ENCODE measurements at regions not wholly inside any gene's neighbourhood (a gene's known extent, or its start where the extent isn't known, plus 50 kb on each side); places are given as distances from the start of the nearest gene placed in this dataset.

GRCh38 chr13:26979334-26979733, 192.3 kb downstream of the USP12 start:
- Mint-ChIP-seq H3K27ac (ENCODE audit: unreplicated experiment) (peak overlapping the region; percentile 80), H3K27me3 (ENCODE audit: insufficient read depth, unreplicated experiment) (no peaks in the 10 kb centered on the region), H3K9me3 (ENCODE audit: unreplicated experiment) (no peaks in the 10 kb centered on the region), H3K4me1 (ENCODE audit: low read depth, unreplicated experiment) (peaks cover 70% of the 10 kb centered on the region), H3K36me3 (ENCODE audit: insufficient read depth, unreplicated experiment) (peaks cover 12% of the 10 kb centered on the region), H3K4me3 (ENCODE audit: unreplicated experiment) (peak overlapping the region; percentile 27)
- ChIA-PET CTCF (interaction anchor here (0.9 to 2.4 kb wide), 5 partner anchors 9 to 32 kb away, joined by 4 to 12 read pairs (median 10); no protein-coding TSS in a partner anchor), POLR2A (interaction anchor here (0.6 to 2.4 kb wide), 4 partner anchors 11 to 298 kb away, joined by 3 to 16 read pairs (median 6); no protein-coding TSS in a partner anchor)
- intact Hi-C loops (cut with micrococcal nuclease; ENCODE audit: unreplicated experiment), result no loop called here
- no TSS peak for BruUV-seq (replicated peaks)
- DNase-seq, result no peak
- no peak overlapping the region for H3K4me3 ChIP-seq (ENCODE audit: low read depth, low read length)
- no peaks in the 10 kb centered on the region for H3K36me3 ChIP-seq (ENCODE audit: control insufficient read depth, insufficient read depth, low read length)
- peaks cover 80% of the 10 kb centered on the region for H3K4me1 ChIP-seq
- H3K27me3 ChIP-seq (replicated peaks; ENCODE audit: control insufficient read depth, insufficient read depth, low read length), result no peaks in the 10 kb centered on the region
- TF ChIP-seq CTCF (IDR thresholded peaks at IDR 0.05; ENCODE audit: insufficient read depth in 1 of 2, low read depth in 1 of 2, low read length in 1 of 2, severe bottlenecking in 1 of 2, unreplicated experiment in 1 of 2), result no peak
- no peaks in the 10 kb centered on the region for H3K9me3 ChIP-seq

GRCh38 chr13:26978081-26978860, 193.3 kb downstream of the USP12 start:
- BruUV-seq (replicated peaks), result TSS peak; percentile 11
- Mint-ChIP-seq H3K4me3 (ENCODE audit: unreplicated experiment) (peak overlapping the region; percentile 12), H3K36me3 (ENCODE audit: insufficient read depth, unreplicated experiment) (peaks cover 15% of the 10 kb centered on the region), H3K4me1 (ENCODE audit: low read depth, unreplicated experiment) (peaks cover 69% of the 10 kb centered on the region), H3K27ac (ENCODE audit: unreplicated experiment) (peak overlapping the region; percentile 80), H3K9me3 (ENCODE audit: unreplicated experiment) (no peaks in the 10 kb centered on the region), H3K27me3 (ENCODE audit: insufficient read depth, unreplicated experiment) (no peaks in the 10 kb centered on the region)
- no peak overlapping the region for H3K4me3 ChIP-seq (ENCODE audit: low read depth, low read length)
- intact Hi-C loops (cut with micrococcal nuclease; ENCODE audit: unreplicated experiment), result loop anchor here (1.0 kb wide), 3 partner anchors 9 to 27 kb away; no protein-coding TSS in a partner anchor
- POLR2A ChIA-PET, result interaction anchor here (0.5 to 2.4 kb wide), 5 partner anchors 17 to 31 kb away, joined by 3 to 16 read pairs (median 3); no protein-coding TSS in a partner anchor
- CTCF ChIA-PET, result interaction anchor here (0.5 to 2.4 kb wide), 8 partner anchors 8 to 482 kb away, joined by 3 to 12 read pairs (median 5); no protein-coding TSS in a partner anchor
- H3K36me3 ChIP-seq (ENCODE audit: control insufficient read depth, insufficient read depth, low read length), result no peaks in the 10 kb centered on the region
- peak; percentile 84 to 94 for DNase-seq
- H3K4me1 ChIP-seq, result peaks cover 77% of the 10 kb centered on the region
- no peaks in the 10 kb centered on the region for H3K9me3 ChIP-seq
- TF ChIP-seq CTCF (IDR thresholded peaks at IDR 0.05; ENCODE audit: insufficient read depth in 1 of 2, low read depth in 1 of 2, low read length in 1 of 2, severe bottlenecking in 1 of 2, unreplicated experiment in 1 of 2), result no peak
- no peaks in the 10 kb centered on the region for H3K27me3 ChIP-seq (replicated peaks; ENCODE audit: control insufficient read depth, insufficient read depth, low read length)

GRCh38 chr13:26977541-26977940, 194.1 kb downstream of the USP12 start:
- ChIA-PET CTCF (interaction anchor here (1.5 to 2.2 kb wide), 2 partner anchors 15 to 384 kb away, joined by 5 read pairs; no protein-coding TSS in a partner anchor), POLR2A (interaction anchor here (2.4 kb wide), 1 partner anchor 23 kb away, joined by 9 read pairs; no protein-coding TSS in a partner anchor)
- H3K4me1 ChIP-seq, result peaks cover 78% of the 10 kb centered on the region
- Mint-ChIP-seq H3K4me1 (ENCODE audit: low read depth, unreplicated experiment) (peaks cover 69% of the 10 kb centered on the region), H3K27ac (ENCODE audit: unreplicated experiment) (peak overlapping the region; percentile 80), H3K27me3 (ENCODE audit: insufficient read depth, unreplicated experiment) (no peaks in the 10 kb centered on the region), H3K36me3 (ENCODE audit: insufficient read depth, unreplicated experiment) (peaks cover 18% of the 10 kb centered on the region), H3K4me3 (ENCODE audit: unreplicated experiment) (peak overlapping the region; percentile 12), H3K9me3 (ENCODE audit: unreplicated experiment) (peaks cover 6% of the 10 kb centered on the region)
- H3K4me3 ChIP-seq (ENCODE audit: low read depth, low read length), result no peak overlapping the region
- BruUV-seq (replicated peaks), result no TSS peak
- H3K36me3 ChIP-seq (ENCODE audit: control insufficient read depth, insufficient read depth, low read length), result no peaks in the 10 kb centered on the region
- intact Hi-C loops (cut with micrococcal nuclease; ENCODE audit: unreplicated experiment), result no loop called here
- no peak for TF ChIP-seq CTCF (IDR thresholded peaks at IDR 0.05; ENCODE audit: insufficient read depth in 1 of 2, low read depth in 1 of 2, low read length in 1 of 2, severe bottlenecking in 1 of 2, unreplicated experiment in 1 of 2)
- no peaks in the 10 kb centered on the region for H3K27me3 ChIP-seq (replicated peaks; ENCODE audit: control insufficient read depth, insufficient read depth, low read length)
- DNase-seq, result no peak
- H3K9me3 ChIP-seq, result no peaks in the 10 kb centered on the region
